HG03575 (cell line): ENCODE measurements at regions not wholly inside any gene's neighbourhood (a gene's known extent, or its start where the extent isn't known, plus 50 kb on each side); places are given as distances from the start of the nearest gene placed in this dataset.
"Not testable (repeated sequence)": the region's sequence is repeated elsewhere in the genome, so short reads cannot be mapped to it uniquely, and the experiment has no call there.

Experiments used
- ATAC-seq: cut with Tn5 transposase; IDR thresholded peaks from one replicate; pipeline ENCODE4 v1.9.1; 2021; ENCODE audit not compliant: unreplicated experiment, insufficient number of reproducible peaks, low FRiP score; ENCODE audit errors: extremely low read depth

GRCh38 chr14:65153101-65153500 lies 50.8 kb upstream of the MAX start:
- no peak for ATAC-seq

GRCh38 chr14:65156568-65157366 lies 54.5 kb upstream of the MAX start:
- no peak for ATAC-seq

DNA sequence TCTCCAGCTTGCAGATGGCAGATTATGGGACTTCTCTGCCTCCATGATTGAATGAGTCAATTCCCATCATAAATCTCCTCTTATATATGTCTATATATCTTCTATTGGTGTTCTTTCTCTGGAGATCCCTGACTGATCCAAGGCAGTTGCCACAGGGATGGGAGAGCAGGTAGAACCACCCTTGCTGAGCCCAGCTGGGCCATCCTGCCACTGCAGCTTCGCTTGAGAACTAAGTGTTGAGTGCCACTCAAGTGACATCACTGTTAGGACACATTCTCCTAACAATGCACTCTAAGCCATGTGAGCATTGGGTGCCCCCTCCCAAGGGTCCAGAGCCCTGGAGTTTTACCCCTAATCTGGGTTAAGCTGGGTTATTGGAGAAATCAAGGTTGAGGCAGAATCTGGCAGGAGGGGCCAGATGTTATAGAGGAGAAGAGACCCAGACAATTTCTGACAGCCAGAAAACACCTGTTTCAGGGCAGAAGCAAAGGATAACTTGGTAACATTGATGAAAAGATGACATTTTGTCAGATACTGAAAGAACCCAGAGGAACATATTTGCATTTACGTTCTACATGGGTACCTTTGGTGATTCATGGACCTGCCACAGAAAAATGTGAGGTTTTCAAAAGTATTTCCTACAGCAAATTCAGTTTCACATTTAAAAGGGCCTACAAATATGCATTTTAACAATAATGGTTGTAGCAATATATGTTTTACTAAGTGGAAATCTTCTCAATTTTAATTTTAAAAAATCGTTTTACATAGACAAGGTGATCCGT lies 57.2 kb upstream of the MAX start:
- peak; percentile 46 for ATAC-seq

GRCh38 chr14:65160091-65160490 lies 57.8 kb upstream of the MAX start:
- ATAC-seq: no peak

- no peak for ATAC-seq
Measured at GRCh38 chr14:65162031-65162430, 59.7 kb upstream of the MAX start.

DNA sequence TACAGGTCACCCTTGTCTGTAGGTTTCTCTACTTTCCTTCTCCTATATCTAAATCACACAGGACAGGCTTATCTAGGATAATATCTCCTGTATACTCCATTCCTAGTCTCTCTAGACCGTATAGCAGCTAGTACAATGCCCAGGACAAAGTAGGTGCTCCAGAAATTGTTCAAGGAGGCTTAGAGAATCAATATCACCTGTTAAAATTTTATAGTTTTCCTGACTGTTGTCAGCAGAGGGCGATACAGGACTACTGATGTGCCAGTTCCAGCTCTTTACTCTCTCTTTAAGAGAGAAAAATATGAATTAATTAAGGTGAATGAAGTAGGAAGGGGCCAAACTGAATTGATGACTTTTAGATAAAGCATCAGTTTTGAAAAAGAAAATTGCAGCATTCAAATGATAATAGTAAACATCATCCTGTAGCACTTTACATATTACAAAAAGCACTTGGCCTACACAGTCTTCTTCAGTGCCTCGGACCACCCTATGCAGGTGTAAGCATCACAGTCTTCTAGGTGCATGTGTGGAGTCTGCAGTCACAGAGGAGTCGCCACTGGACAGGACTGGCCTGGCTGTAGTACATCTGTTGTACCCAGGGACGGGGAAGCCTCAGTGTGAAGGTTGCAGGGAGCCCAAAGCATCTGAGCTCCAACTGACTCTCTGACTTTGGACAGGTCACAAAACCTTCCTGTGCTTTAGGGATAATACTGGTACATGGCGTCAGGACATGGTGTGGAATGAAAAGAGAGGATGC lies 61.9 kb upstream of the MAX start:
- ATAC-seq: no peak

- ATAC-seq: no peak
Measured at GRCh38 chr14:65164825-65165135, 62.5 kb upstream of the MAX start.

GRCh38 chr14:65167072-65167645 lies 64.8 kb upstream of the MAX start:
- no peak for ATAC-seq

DNA sequence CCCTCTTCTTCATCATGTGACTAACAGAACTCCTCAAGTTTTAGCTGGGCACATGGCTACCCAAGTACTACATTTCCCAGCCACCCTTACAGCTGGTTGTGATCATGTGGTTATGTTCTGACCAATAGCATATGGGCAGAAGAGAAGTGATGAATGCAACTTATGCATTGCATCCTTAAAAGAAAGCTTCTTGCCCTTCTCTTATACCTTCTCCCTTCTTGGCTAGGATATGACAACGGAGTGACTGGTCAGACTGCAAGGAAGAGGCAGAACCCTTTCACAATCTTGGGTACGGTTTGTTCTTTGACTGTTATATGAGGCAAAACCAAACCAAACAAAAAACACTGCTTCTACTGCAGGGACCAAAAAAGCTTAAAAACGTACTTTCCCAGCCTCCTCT lies 66.5 kb upstream of the MAX start:
- no peak for ATAC-seq

DNA sequence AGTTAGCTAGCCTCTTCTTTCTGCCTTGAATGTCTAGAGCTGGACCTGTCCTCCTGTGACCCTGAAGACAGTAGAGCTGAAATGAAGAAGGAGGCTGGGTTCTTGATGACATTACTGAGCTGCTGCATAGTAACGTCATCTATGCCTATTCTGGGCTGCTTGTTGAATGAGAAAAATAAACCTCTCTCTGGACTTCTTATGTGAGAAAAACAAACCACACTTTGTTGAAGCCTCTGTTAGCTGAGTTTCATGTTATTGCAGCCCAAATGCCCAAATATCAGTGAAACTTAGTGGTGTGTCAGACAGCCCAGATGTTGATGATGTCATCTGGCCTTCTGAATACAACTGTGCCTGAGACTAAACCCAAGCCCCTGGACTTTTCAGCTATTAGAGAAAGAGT lies 67.0 kb upstream of the MAX start:
- peak; percentile 52 for ATAC-seq

DNA sequence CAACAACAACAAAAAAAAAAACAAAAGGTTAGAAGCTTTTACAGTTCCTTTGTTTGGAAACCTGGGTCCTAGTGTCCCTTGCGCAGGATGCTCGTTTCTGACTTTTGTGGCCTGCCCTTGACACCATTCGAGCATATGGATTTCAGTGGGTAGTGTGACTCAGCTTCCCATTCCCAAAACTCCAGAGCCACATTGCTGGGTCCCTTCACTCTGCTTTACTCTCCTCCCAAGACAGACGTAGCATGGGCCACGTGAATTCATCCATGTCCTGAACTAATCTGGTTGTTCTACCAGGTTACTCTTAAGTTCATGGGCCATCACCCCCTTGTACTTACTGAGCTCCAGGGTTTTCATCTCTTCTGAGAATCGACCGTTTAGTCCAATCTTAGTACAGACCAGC lies 68.0 kb upstream of the MAX start:
- no peak for ATAC-seq

DNA sequence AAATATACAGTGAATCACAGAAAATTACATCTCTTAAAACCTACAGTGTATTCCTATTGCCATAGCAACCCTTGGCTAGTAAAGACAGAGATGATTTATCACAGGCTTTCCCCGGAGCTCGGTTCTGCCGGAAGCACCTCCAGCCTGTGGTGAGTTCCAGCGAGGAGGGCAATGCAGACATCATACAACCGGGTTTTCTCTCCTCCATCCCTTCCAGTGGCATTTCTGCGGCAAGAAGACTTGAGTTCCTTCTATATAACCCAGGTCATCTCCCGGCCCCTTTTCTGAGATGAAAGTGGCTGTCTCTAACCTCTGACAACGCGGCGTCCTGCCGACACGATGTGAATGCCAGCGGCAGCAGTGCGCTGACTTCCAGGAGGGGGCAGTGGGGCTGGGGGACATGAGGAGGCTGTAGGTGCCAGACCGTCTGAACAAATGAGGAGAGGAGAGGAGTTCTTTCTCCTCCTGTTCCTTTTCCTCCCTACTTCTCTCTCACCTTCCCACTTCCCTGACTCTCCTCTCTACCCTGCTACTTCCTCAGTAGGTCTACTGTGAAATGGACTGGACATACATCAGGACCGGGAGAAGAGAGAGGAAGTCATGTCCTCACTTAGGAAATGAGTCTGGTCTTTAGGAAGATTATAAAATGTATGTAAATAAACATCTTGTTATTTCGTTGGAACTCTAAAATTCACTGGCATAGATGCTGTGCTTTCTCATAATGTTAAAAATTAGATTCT lies 68.6 kb upstream of the MAX start:
- no peak for ATAC-seq

GRCh38 chr14:65173973-65174693 lies 71.8 kb upstream of the MAX start:
- no peak for ATAC-seq

GRCh38 chr14:65174783-65175182 lies 72.5 kb upstream of the MAX start:
- ATAC-seq: no peak

DNA sequence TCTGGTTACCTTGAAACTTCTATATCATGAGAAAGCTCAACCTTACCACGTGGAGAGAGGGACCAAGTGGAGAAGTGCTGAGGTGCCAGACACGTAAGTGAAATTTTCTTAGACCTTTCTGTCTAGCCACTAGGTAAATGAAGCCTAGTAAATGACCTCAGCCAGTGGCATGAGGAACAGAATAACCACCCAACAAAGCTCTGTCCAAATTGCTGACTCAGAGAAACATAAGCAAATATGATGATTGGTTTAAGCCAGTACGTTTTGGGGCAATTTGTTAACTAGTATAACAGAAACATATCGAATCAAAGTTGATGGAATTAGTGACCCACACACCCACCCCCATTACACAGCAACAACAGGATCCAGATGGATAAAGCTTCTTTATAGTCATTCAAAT lies 75.2 kb upstream of the MAX start:
- no peak for ATAC-seq

DNA sequence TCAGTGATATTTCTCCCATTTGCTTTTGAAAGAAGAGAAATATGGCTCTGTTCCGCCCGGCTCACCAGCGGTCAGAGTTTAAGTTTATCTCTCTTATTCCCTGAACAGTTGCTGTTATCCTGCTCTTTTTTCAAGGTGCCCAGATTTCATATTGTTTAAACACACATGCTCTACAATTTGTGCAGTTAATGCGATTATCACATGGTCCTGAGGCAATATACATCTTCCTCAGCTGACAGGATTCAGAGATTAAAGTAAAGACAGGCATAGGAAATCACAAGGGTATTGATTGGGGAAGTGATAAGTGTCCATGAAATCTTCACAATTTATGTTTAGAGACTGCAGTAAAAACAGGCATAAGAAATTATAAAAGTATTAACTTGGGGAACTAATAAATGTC lies 76.9 kb upstream of the MAX start:
- ATAC-seq: not testable (repeated sequence)

GRCh38 chr14:65179918-65180724 lies 77.8 kb upstream of the MAX start:
- ATAC-seq: peak; percentile 83

GRCh38 chr14:65180725-65181025 lies 78.4 kb upstream of the MAX start:
- ATAC-seq: no peak
